IPS DF 6.9 (cell line): ENCODE measurements at regions not wholly inside any gene's neighbourhood (a gene's known extent, or its start where the extent isn't known, plus 50 kb on each side); places are given as distances from the start of the nearest gene placed in this dataset.

ENCODE experiments used
- DNase-seq: peaks from one replicate; pipeline ENCODE4 v3.0.0-alpha.2; 2013; ENCODE audit warnings: low read depth, low spot score
- H3K27ac ChIP-seq: one replicate; pipeline ENCODE4 v1.5.1; 2013; ENCODE audit warnings: low read length, control low read depth
- H3K27me3 ChIP-seq: 2 replicates; pipeline ENCODE4 v1.6.1; 2013; ENCODE audit warnings: mild to moderate bottlenecking, low read length; ENCODE audit not compliant: control insufficient read depth, insufficient read depth
- H3K36me3 ChIP-seq: 2 replicates; pipeline ENCODE4 v1.6.1; 2013; ENCODE audit warnings: low read length; ENCODE audit not compliant: control insufficient read depth, insufficient read depth
- H3K4me1 ChIP-seq: 2 replicates; pipeline ENCODE4 v1.6.1; 2013; ENCODE audit warnings: low read length; ENCODE audit not compliant: control insufficient read depth, insufficient read depth
- H3K4me3 ChIP-seq: 2 replicates; pipeline ENCODE4 v1.5.1; 2013; ENCODE audit warnings: mild to moderate bottlenecking, low read length
- H3K9me3 ChIP-seq: 2 replicates; pipeline ENCODE4 v1.6.1; 2013; ENCODE audit warnings: low read length, inconsistent platforms; ENCODE audit not compliant: control insufficient read depth, insufficient read depth
- WGBS: extraction: QIAGEN DNeasy Blood & Tissue Kit; methylation state at CpG from one replicate; pipeline ENCODE4 v1.1.7; 2013; ENCODE audit warnings: mixed read lengths, missing lambda C conversion rate; ENCODE audit not compliant: insufficient read length, insufficient coverage; 5-methylcytosine and 5-hydroxymethylcytosine counted together

DNA sequence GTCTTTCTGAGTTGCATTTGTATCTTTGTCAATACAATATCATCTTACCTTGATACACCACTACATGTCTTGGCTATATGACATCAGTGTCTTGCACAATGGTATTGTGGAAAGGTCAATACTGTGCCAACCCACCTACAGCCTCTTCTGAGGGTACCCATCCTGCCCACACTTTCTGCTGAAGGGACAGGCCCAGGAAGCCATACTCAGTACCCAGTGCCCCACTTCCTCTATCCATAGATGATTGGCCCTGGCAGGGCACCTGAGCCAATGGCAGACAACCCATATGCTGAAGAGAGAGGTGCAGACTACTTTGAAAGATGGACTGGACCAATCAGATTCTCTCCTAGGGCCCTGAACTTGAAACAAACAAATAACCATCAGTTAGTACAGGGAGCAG is 152.0 kb upstream of the ADO start:
- H3K27ac ChIP-seq = no peak overlapping the region
- no peaks in the 10 kb centered on the region; the same call in 1 of the 2 replicates for H3K27me3 ChIP-seq
- no peaks in the 10 kb centered on the region for H3K36me3 ChIP-seq
- H3K4me3 ChIP-seq = no peak overlapping the region
- DNase-seq = no peak
- no peaks in the 10 kb centered on the region for H3K9me3 ChIP-seq
- no peaks in the 10 kb centered on the region for H3K4me1 ChIP-seq

DNA sequence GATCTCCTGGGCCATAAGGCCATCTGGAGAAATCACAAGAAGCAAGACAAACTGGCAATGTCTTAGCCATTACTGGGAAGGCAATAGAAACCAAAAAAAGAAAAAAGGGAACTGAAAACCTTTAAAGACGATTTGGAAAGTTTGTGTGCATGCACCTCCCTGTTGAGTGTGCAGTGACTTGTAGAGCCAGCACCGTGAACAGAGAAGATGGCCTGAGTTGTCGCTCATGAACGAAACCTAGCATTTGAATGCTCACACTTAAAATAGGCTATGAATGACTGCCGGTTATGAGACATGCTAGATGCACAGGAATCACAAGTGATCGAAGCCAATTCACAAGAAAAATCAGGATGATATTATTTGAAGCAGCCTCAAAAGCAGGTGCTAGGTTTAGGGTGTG is 151.3 kb upstream of the ADO start:
- H3K27ac ChIP-seq = no peak overlapping the region
- no CpG with 5 or more reads among the region's 6 CpGs for WGBS

DNA sequence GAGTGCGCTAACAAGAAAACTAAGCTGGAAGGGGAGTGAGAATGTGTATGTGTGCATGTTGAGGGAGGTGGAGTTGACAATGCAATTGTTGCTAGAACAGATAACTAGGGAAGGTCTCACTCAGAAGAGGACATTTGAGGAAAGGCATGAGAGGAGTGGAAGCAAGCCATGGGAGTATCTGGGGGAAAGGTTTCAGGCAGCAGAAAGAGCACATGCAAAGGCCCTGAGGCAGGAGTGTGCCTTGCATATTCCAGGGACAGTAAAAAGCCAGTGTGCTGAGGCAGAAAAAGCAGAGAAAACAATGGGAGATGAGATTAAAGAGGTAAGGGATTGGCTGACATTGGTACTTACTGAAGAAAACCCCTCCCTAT is 149.6 kb upstream of the ADO start:
- no peak overlapping the region for H3K27ac ChIP-seq

More for the DNA sequence above, 151.3 kb upstream of the ADO start:
- Histone ChIP-seq H3K4me3 (no peak overlapping the region), H3K27me3 (no peaks in the 10 kb centered on the region; the same call in 1 of the 2 replicates), H3K9me3 (no peaks in the 10 kb centered on the region), H3K36me3 (no peaks in the 10 kb centered on the region), H3K4me1 (no peaks in the 10 kb centered on the region)
- no peak for DNase-seq

DNA sequence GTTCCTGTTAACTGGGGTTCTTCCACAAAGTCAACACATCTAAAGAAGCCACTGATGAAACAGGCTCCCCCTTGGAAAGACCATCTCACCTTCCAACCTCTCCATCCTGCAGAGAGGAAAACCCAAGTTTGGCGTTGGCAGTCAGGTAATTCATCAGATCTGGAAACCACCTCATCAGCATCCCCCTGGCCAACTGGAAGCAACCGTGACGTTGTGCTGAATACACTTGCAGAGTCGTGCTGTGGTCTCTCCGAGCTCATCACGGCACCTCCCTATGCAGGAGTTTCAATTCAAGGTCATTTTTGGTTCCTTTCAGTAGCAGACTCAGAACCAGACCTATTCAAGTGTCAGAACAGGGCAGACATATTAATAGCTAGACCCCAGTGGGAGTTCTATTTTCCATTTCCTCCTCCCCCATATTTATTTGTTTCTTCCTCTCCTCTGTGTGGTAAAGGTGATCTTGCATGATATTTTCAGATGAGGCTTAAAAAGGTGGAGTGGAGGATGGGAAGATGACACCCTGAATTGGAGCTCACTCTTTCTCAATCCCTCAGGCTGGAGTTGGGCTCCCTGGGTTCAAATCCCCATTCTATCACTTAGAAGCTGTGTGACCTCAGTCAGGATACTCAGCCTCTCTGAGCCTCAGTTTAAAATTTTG is 149.1 kb upstream of the ADO start:
- H3K4me3 ChIP-seq = no peak overlapping the region
- DNase-seq = no peak
- H3K27me3 ChIP-seq = no peaks in the 10 kb centered on the region; the same call in 1 of the 2 replicates
- H3K4me1 ChIP-seq = no peaks in the 10 kb centered on the region
- WGBS = no CpG with 5 or more reads among the region's 6 CpGs
- H3K36me3 ChIP-seq = no peaks in the 10 kb centered on the region
- no peak overlapping the region for H3K27ac ChIP-seq
- no peaks in the 10 kb centered on the region for H3K9me3 ChIP-seq

More for the DNA sequence above, 149.6 kb upstream of the ADO start:
- no peaks in the 10 kb centered on the region for H3K4me1 ChIP-seq
- no CpG with 5 or more reads among the region's 1 CpG for WGBS
- H3K36me3 ChIP-seq = no peaks in the 10 kb centered on the region
- H3K27me3 ChIP-seq = no peaks in the 10 kb centered on the region; the same call in 1 of the 2 replicates
- no peak overlapping the region for H3K4me3 ChIP-seq
- DNase-seq = no peak
- H3K9me3 ChIP-seq = no peaks in the 10 kb centered on the region

DNA sequence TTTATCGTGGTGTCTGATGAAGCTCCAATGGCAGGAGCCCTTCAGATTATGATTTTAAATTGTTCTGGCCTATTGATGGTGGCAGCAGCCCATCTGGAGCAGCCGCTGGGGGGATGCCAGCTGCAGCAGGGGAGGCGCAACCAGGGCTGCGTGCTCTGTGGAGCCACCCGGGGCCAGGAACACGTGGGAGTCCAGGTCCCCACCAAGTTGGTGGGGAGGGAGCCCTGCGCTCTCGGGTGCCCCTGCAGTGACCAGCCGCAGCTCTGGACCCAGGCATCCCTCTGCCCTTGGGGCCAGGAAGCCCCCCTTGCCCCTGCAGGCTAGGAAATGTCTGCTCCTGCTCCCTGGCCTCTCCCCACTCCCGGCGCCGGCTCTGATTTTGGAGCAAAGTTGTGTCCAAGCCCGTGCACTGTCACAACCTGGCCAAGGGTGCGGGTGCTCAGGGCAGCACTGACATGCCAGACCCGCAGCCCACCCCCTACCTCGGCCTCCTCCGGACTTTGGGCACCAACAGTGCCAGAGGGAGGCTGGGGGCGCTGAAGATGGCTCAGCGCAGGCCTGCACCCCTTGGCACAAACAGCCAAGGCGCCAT is 147.2 kb upstream of the ADO start:
- H3K4me3 ChIP-seq = no peak overlapping the region
- no peaks in the 10 kb centered on the region for H3K36me3 ChIP-seq
- H3K9me3 ChIP-seq = no peaks in the 10 kb centered on the region
- no peaks in the 10 kb centered on the region for H3K4me1 ChIP-seq
- no peaks in the 10 kb centered on the region; the same call in 1 of the 2 replicates for H3K27me3 ChIP-seq
- no peak overlapping the region for H3K27ac ChIP-seq
- no peak for DNase-seq
- no CpG with 5 or more reads among the region's 20 CpGs for WGBS

DNA sequence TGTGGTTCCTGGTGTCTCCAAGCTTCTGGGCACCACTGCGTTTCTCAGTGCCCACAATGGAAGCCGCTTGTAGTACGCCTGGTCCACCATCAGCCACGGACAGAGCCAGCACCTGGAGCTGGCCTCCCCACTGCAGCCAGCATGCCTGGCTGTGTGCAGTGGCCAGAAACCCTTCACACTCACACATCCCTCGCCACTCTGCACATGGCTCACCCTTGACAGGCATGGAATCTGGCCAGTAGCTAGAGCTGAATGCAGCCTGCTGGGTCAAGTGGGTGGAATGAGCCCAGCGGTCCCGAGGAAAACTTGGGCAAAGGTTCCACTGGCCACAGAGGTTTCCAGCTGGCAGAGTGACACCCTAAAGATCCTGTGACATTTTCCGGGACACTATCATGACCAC is 146.0 kb upstream of the ADO start:
- Histone ChIP-seq H3K4me3 (no peak overlapping the region), H3K4me1 (no peaks in the 10 kb centered on the region), H3K27ac (no peak overlapping the region), H3K27me3 (no peaks in the 10 kb centered on the region; the same call in 1 of the 2 replicates), H3K36me3 (no peaks in the 10 kb centered on the region), H3K9me3 (no peaks in the 10 kb centered on the region)
- DNase-seq = no peak
- WGBS = no CpG with 5 or more reads among the region's 8 CpGs

DNA sequence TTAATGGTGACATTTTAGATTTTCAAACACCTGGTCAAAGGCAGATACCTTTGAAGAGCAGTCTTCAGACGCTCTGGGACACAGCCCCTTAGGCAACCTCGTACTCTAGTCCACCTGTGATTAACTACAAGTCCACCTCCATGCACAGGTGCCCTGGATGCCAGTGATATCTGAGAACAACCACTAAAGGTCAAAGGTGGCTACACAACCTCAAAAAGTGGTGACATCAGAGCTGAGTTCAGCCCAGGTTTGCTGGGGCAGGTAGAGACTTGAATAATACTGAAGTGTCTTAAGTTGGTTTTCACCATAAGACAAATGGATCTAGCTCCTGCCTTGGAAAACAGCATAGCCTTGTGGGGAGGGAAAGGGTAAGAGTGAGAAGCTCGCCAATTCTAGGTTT is 143.4 kb upstream of the ADO start:
- Histone ChIP-seq H3K27ac (no peak overlapping the region), H3K27me3 (no peaks in the 10 kb centered on the region), H3K9me3 (no peaks in the 10 kb centered on the region), H3K4me3 (no peak overlapping the region), H3K4me1 (no peaks in the 10 kb centered on the region), H3K36me3 (no peaks in the 10 kb centered on the region)
- DNase-seq = no peak
- no CpG with 5 or more reads among the region's 3 CpGs for WGBS

DNA sequence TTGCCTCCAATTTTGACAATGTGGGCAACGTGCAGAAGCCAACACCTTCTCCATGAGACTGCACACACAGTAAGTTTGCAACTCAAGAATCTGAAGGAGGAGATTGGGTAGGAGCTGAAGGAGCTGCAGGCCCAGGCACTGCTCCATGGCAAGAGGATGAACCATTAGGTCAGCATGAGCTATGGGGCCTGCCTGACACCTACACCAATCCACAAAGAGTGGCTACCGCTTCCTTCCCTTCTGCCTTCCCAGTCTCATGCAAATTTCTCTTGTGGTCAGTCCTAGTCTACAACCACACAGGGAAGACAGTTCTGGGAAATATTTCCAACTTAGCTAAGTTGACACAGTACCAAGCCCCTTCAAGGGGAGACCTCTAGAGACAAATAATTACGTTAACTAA is 142.0 kb upstream of the ADO start:
- Histone ChIP-seq H3K27me3 (no peaks in the 10 kb centered on the region), H3K4me1 (no peaks in the 10 kb centered on the region), H3K36me3 (no peaks in the 10 kb centered on the region; the same call in 1 of the 2 replicates), H3K27ac (no peak overlapping the region), H3K9me3 (no peaks in the 10 kb centered on the region), H3K4me3 (no peak overlapping the region)
- WGBS = no CpG with 5 or more reads among the region's 3 CpGs
- DNase-seq = no peak

DNA sequence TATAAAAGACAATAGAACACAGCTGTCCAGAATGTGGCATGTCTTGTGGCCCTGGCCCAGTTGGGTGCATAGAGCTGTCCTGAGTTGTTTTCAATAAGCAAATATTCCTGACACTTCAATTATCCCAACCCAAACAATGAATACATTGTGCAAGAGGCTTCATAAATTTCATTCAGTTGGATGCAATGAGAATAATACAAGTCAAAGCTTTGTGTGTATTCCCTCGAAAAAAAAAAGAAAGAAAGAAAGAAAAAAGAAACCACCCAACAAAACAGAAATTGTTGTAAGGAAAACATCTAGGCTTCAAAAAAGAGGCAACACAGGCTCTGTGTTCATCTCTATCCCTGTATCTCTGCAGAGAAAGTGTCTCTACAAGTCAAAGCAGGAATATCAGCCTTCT is 138.7 kb upstream of the ADO start:
- Histone ChIP-seq H3K4me1 (no peaks in the 10 kb centered on the region), H3K9me3 (no peaks in the 10 kb centered on the region), H3K36me3 (no peaks in the 10 kb centered on the region; the same call in 1 of the 2 replicates), H3K4me3 (no peak overlapping the region), H3K27ac (no peak overlapping the region), H3K27me3 (no peaks in the 10 kb centered on the region)
- no peak for DNase-seq
- WGBS = no CpG with 5 or more reads among the region's 1 CpG

DNA sequence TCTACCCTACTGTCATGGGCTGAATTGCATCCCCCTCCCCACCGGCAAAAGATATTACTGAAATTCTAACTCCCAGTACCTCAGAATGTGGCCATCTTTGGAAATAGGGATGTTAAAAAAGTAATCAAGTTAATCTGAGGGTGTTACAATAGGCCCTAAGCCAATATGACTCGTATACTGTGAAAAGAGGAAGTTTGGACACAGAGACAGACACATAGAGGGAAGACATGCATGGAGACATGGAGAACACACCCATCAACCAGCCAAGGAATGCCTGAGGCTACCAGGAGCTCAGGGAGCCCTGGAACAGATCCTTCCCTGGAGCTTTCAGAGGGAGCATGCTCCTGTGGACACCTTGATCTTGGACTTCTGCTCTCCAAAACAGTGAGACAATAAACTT is 138.2 kb upstream of the ADO start:
- H3K9me3 ChIP-seq = no peaks in the 10 kb centered on the region
- no peaks in the 10 kb centered on the region for H3K4me1 ChIP-seq
- H3K36me3 ChIP-seq = no peaks in the 10 kb centered on the region; the same call in 1 of the 2 replicates
- H3K27me3 ChIP-seq = no peaks in the 10 kb centered on the region
- H3K4me3 ChIP-seq = no peak overlapping the region
- WGBS = no CpG with 5 or more reads among the region's 2 CpGs
- H3K27ac ChIP-seq = no peak overlapping the region
- no peak for DNase-seq

DNA sequence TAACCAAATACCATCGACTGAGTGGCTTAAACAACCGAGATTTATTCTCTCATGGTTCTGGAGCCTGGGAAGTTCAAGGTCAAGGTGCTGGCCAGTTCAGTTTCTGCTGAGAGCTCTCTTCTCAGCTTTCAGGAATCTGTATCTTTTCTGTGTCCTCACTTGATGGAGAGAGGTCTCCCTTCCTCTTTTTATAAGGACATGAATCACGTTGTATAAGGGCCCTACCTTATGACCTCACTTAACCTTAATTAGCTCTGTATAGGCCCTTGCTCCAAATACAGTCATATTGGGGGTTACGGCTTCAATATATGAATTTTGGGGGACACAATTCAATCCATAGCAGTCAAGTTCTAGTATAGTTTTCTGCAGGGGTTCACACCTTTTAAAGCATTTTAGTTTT is 135.2 kb upstream of the ADO start:
- no peaks in the 10 kb centered on the region for H3K9me3 ChIP-seq
- H3K36me3 ChIP-seq = no peaks in the 10 kb centered on the region; the same call in 1 of the 2 replicates
- H3K27ac ChIP-seq = no peak overlapping the region
- H3K27me3 ChIP-seq = no peaks in the 10 kb centered on the region
- no peak overlapping the region for H3K4me3 ChIP-seq
- no peak for DNase-seq
- H3K4me1 ChIP-seq = no peaks in the 10 kb centered on the region
- no CpG with 5 or more reads among the region's 4 CpGs for WGBS
